Gastroesophageal sphincter (tissue), 3 donors: ENCODE measurements at regions not wholly inside any gene's neighbourhood (a gene's known extent, or its start where the extent isn't known, plus 50 kb on each side); places are given as distances from the start of the nearest gene placed in this dataset.

Source experiments
- CTCF ChIP-seq, 4 experiments: fragments of 200-600 bp in 2 of 4; fragments of 450-650 bp in 2 of 4; sonication (generic) in 1 of 4; IDR thresholded peaks; one replicate each; pipeline ENCODE4 v1.5.1; 2017 to 2019; ENCODE audit warnings: antibody characterized with exemption in 4 of 4, mild to moderate bottlenecking in 2 of 4, moderate library complexity in 2 of 4
- POLR2AphosphoS5 ChIP-seq: sonication (generic); formaldehyde crosslinking; IDR thresholded peaks from one replicate; pipeline ENCODE4 v1.6.1; 2017; ENCODE audit warnings: antibody characterized with exemption

- no peak for TF ChIP-seq POLR2AphosphoS5
- TF ChIP-seq CTCF (IDR thresholded peaks at IDR 0.05): no peak
Observed at GRCh38 chr12:93956551-93956950, 191.8 kb upstream of the PLXNC1 start.
